MCF 10A (cell line): ENCODE measurements at regions not wholly inside any gene's neighbourhood (a gene's known extent, or its start where the extent isn't known, plus 50 kb on each side); places are given as distances from the start of the nearest gene placed in this dataset.

Source experiments
- BruUV-seq: library from RNA; stranded (reverse); fragments of 400-500 nt; replicated peaks from 2 replicates; lab custom pipeline; 2021; lab: Mats Ljungman, UMichigan
- CTCF ChIA-PET: fragments of 300-600 bp; sonication (Branson Sonifier 250); formaldehyde crosslinking; extraction: SDS; loops from one replicate; lab custom pipeline; 2021; ENCODE audit warnings: antibody characterized with exemption, inconsistent platforms; lab: Yijun Ruan, JAX
- POLR2A ChIA-PET: fragments of 300-600, 350-650 bp; sonication (Branson Sonifier 250); formaldehyde crosslinking; extraction: SDS; loops from one replicate; lab custom pipeline; 2020; ENCODE audit warnings: antibody characterized with exemption, inconsistent platforms; lab: Yijun Ruan, JAX
- DNase-seq: peaks from one replicate; pipeline ENCODE4 v3.0.0-alpha.2; 2018; ENCODE audit not compliant: unreplicated experiment
- H3K27ac Mint-ChIP-seq: one replicate; pipeline ENCODE4 v1.8.0; 2022; ENCODE audit warnings: mild to moderate bottlenecking, low read depth, mixed read lengths; ENCODE audit not compliant: unreplicated experiment
- H3K27me3 Mint-ChIP-seq: one replicate; pipeline ENCODE4 v1.8.0; 2022; ENCODE audit warnings: mixed read lengths; ENCODE audit not compliant: insufficient read depth, unreplicated experiment
- H3K36me3 Mint-ChIP-seq: one replicate; pipeline ENCODE4 v1.8.0; 2022; ENCODE audit warnings: mild to moderate bottlenecking, moderate library complexity, mixed read lengths; ENCODE audit not compliant: insufficient read depth, unreplicated experiment
- H3K4me1 Mint-ChIP-seq: one replicate; pipeline ENCODE4 v1.8.0; 2022; ENCODE audit warnings: mixed read lengths; ENCODE audit not compliant: insufficient read depth, unreplicated experiment
- H3K4me3 Mint-ChIP-seq: one replicate; pipeline ENCODE4 v1.8.0; 2022; ENCODE audit warnings: mild to moderate bottlenecking, moderate library complexity, mixed read lengths; ENCODE audit not compliant: unreplicated experiment
- H3K9me3 Mint-ChIP-seq: one replicate; pipeline ENCODE4 v1.8.0; 2022; ENCODE audit warnings: mixed read lengths; ENCODE audit not compliant: unreplicated experiment
- CTCF ChIP-seq: fragments of 200-600 bp; IDR thresholded peaks from one replicate; pipeline ENCODE4 v1.8.0; 2022; ENCODE audit warnings: antibody characterized with exemption, mild to moderate bottlenecking; ENCODE audit not compliant: unreplicated experiment
- intact Hi-C: fragments of 100-400 bp; cut with micrococcal nuclease; formaldehyde crosslinking; loops from 2 replicates; pipeline ENCODE4 v1.14.1; 2022

DNA sequence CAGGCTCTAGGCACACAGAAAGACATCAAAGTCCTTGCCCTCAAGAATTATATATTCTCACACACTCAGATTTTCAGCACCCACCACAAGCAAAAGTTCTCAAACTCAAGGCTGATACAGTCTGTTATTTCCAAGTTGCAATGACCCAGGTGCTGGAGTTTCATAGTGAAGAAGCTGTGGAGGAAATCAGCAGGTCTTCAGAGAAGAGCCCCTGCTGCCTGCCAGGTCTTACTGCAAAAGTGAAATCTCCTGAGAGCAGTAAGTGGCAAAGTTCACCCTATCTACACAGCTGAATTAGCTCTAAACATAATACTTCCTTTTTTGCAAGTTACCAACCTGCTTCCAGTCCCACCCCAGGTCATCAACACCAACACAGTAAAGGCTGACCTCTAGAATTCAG lies 64.6 kb downstream of the RPL27A start:
- Mint-ChIP-seq H3K9me3 (no peaks in the 10 kb centered on the region), H3K27me3 (no peaks in the 10 kb centered on the region), H3K36me3 (no peaks in the 10 kb centered on the region), H3K4me3 (no peak overlapping the region), H3K27ac (no peak overlapping the region), H3K4me1 (peaks cover 9% of the 10 kb centered on the region)
- no TSS peak for BruUV-seq
- no peak for DNase-seq
- ChIA-PET POLR2A (interaction anchor here (0.6 to 1.4 kb wide), 2 partner anchors 14 to 22 kb away, joined by 3 to 4 read pairs; no protein-coding TSS in a partner anchor), CTCF (interaction anchor here (0.6 kb wide), 1 partner anchor 69 kb away, joined by 3 read pairs; no protein-coding TSS in a partner anchor)
- TF ChIP-seq CTCF, result no peak
- intact Hi-C loops, result no loop called here

DNA sequence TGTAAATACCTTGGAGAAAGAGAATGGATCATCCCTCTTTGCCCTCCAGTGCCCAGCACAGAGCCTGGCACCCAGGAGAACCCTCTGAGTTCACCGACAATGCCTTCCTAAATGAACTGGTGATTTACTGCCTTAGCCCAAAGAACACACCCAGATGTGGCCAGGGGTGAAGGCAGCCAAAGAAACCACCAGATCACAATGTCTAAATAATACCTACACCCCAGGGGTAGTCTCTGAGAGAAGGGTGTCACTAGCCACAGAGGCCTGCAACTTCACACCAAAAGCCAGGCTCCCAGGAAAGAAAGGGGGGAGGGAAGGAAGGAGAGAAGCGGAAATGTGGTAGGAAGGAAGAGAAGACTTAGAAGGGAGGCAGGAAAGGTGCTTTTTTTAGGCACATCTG lies 65.7 kb downstream of the RPL27A start:
- ChIA-PET CTCF (interaction anchor here (0.7 kb wide), 1 partner anchor 62 kb away, joined by 3 read pairs; a partner anchor contains a TSS), POLR2A (interaction anchor here (0.6 to 2.4 kb wide), 2 partner anchors 20 to 78 kb away, joined by 3 to 11 read pairs; no protein-coding TSS in a partner anchor)
- H3K27ac Mint-ChIP-seq, result no peak overlapping the region
- no peak for TF ChIP-seq CTCF
- peaks cover 9% of the 10 kb centered on the region for H3K4me1 Mint-ChIP-seq
- BruUV-seq, result no TSS peak
- no peaks in the 10 kb centered on the region for H3K9me3 Mint-ChIP-seq
- intact Hi-C loops, result no loop called here
- H3K4me3 Mint-ChIP-seq, result no peak overlapping the region
- no peaks in the 10 kb centered on the region for H3K36me3 Mint-ChIP-seq
- H3K27me3 Mint-ChIP-seq, result no peaks in the 10 kb centered on the region
- no peak for DNase-seq

DNA sequence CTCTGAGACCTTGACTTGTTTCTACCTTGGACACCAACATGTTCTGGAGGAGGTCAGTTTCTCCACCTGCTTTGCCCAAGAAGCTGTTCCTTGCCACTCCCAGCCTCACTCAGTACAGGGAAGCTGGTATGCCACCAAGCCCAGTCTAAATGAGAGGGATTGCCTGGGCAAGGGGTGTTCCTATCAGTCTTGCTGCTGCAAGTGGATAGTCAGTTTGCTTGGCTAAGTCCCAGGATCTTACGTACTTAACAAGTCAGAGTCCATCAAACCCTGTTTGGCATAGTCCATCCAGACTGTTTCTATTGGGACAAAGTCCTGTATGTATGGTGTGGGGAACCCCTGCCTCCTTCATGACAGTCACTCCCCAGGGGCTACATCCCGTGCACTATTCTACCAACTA lies 66.6 kb downstream of the RPL27A start:
- BruUV-seq, result no TSS peak
- Mint-ChIP-seq H3K27me3 (no peaks in the 10 kb centered on the region), H3K4me3 (no peak overlapping the region), H3K36me3 (no peaks in the 10 kb centered on the region), H3K27ac (no peak overlapping the region), H3K4me1 (peaks cover 9% of the 10 kb centered on the region), H3K9me3 (no peaks in the 10 kb centered on the region)
- no peak for DNase-seq
- no peak for TF ChIP-seq CTCF
- intact Hi-C loops, result no loop called here
- ChIA-PET CTCF (interaction anchor here (0.6 kb wide), 1 partner anchor 380 kb away, joined by 3 read pairs; no protein-coding TSS in a partner anchor), POLR2A (interaction anchor here (0.6 to 2.4 kb wide), 3 partner anchors 19 to 79 kb away, joined by 3 to 11 read pairs (median 3); a partner anchor contains a TSS)

DNA sequence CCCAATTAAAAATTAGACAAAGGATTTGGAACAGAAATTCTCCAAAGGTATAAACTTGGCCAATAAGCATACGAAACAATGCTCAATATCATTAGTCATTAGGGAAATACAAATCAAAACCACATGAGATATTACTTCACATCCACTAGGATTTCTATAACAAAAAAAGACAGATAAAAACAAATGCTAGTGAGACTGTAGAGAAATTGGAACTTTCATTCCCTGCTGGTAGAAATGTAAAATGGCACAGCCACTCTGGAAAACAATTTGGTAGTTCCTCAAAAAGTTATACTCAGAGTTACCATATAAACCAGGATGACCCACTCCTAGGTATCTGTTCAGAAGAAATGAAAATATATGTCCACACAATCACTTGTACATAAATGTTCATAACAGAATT lies 71.6 kb downstream of the RPL27A start:
- no peak for DNase-seq

More for the DNA sequence above, 71.6 kb downstream of the RPL27A start:
- no peak for TF ChIP-seq CTCF
- POLR2A ChIA-PET, result interaction anchor here (0.6 to 1.0 kb wide), 3 partner anchors 12 to 57 kb away, joined by 3 to 4 read pairs (median 4); no protein-coding TSS in a partner anchor
- BruUV-seq, result no TSS peak
- intact Hi-C loops, result no loop called here
- H3K9me3 Mint-ChIP-seq, result no peaks in the 10 kb centered on the region
- peaks cover 11% of the 10 kb centered on the region for H3K4me1 Mint-ChIP-seq
- CTCF ChIA-PET, result no interaction called here
- H3K27me3 Mint-ChIP-seq, result no peaks in the 10 kb centered on the region
- no peak overlapping the region for H3K4me3 Mint-ChIP-seq
- H3K36me3 Mint-ChIP-seq, result no peaks in the 10 kb centered on the region
- no peak overlapping the region for H3K27ac Mint-ChIP-seq
